GM21529 (cell line): ENCODE measurements at regions not wholly inside any gene's neighbourhood (a gene's known extent, or its start where the extent isn't known, plus 50 kb on each side); places are given as distances from the start of the nearest gene placed in this dataset.

ENCODE experiments used
- ATAC-seq: cut with Tn5 transposase; IDR thresholded peaks from one replicate; pipeline ENCODE4 v1.9.1; 2021; ENCODE audit not compliant: unreplicated experiment

GRCh38 chr7:46024263-46024916 is 103.3 kb upstream of the IGFBP3 start:
- ATAC-seq: no peak

- ATAC-seq: no peak
Observed at GRCh38 chr7:46022397-46022796, 101.3 kb upstream of the IGFBP3 start.

- no peak for ATAC-seq
Observed at GRCh38 chr7:46015107-46015868, 94.2 kb upstream of the IGFBP3 start.

- ATAC-seq: no peak
Observed at GRCh38 chr7:46011501-46011900, 90.4 kb upstream of the IGFBP3 start.

- ATAC-seq: no peak
Observed at GRCh38 chr7:46011059-46011458, 90.0 kb upstream of the IGFBP3 start.

- no peak for ATAC-seq
Observed at GRCh38 chr7:46009211-46009610, 88.1 kb upstream of the IGFBP3 start.

- ATAC-seq: no peak
Observed at GRCh38 chr7:46007990-46008643, 87.0 kb upstream of the IGFBP3 start.

GRCh38 chr7:46007194-46007593 is 86.1 kb upstream of the IGFBP3 start:
- no peak for ATAC-seq

- no peak for ATAC-seq
Observed at GRCh38 chr7:46006723-46007122, 85.7 kb upstream of the IGFBP3 start.

GRCh38 chr7:46006212-46006611 is 85.1 kb upstream of the IGFBP3 start:
- ATAC-seq: no peak

GRCh38 chr7:46004965-46005364 is 83.9 kb upstream of the IGFBP3 start:
- no peak for ATAC-seq

GRCh38 chr7:46003896-46004875 is 83.1 kb upstream of the IGFBP3 start:
- ATAC-seq: no peak

GRCh38 chr7:46003161-46003560 is 82.1 kb upstream of the IGFBP3 start:
- no peak for ATAC-seq

GRCh38 chr7:46000513-46000912 is 79.4 kb upstream of the IGFBP3 start:
- no peak for ATAC-seq

GRCh38 chr7:45999541-45999940 is 78.5 kb upstream of the IGFBP3 start:
- ATAC-seq: no peak

GRCh38 chr7:45998506-45998905 is 77.4 kb upstream of the IGFBP3 start:
- no peak for ATAC-seq

GRCh38 chr7:45993621-45994020 is 72.5 kb upstream of the IGFBP3 start:
- no peak for ATAC-seq

- no peak for ATAC-seq
Observed at GRCh38 chr7:45992826-45993225, 71.8 kb upstream of the IGFBP3 start.

- ATAC-seq: no peak
Observed at GRCh38 chr7:45990276-45990675, 69.2 kb upstream of the IGFBP3 start.

GRCh38 chr7:45988405-45989057 is 67.5 kb upstream of the IGFBP3 start:
- ATAC-seq: no peak
